NT2/D1 (cell line): ENCODE measurements at regions not wholly inside any gene's neighbourhood (a gene's known extent, or its start where the extent isn't known, plus 50 kb on each side); places are given as distances from the start of the nearest gene placed in this dataset.

Experiments
- DNase-seq: peaks from one replicate; pipeline ENCODE4 v3.0.0-alpha.2; 2011; ENCODE audit warnings: low read depth, low spot score
- H3K27me3 ChIP-seq: 2 replicates; pipeline ENCODE4 v1.6.0; 2011; ENCODE audit warnings: mild to moderate bottlenecking; ENCODE audit not compliant: insufficient read length, insufficient read depth
- H3K36me3 ChIP-seq: 2 replicates; pipeline ENCODE4 v1.6.1; 2011; ENCODE audit warnings: mild to moderate bottlenecking, low read length, mixed read lengths; ENCODE audit not compliant: insufficient read depth, insufficient read length
- H3K4me1 ChIP-seq: 2 replicates; pipeline ENCODE4 v1.5.1; 2011; ENCODE audit not compliant: insufficient read depth, insufficient read length
- H3K4me3 ChIP-seq: 2 replicates; pipeline ENCODE4 v1.5.1; 2011; ENCODE audit warnings: low read depth; ENCODE audit not compliant: insufficient read length
- H3K9ac ChIP-seq: 2 replicates; pipeline ENCODE4 v1.6.0; 2011; ENCODE audit warnings: low read depth; ENCODE audit not compliant: insufficient read length
- H3K9me3 ChIP-seq: 2 replicates; pipeline ENCODE4 v1.5.1; 2011; ENCODE audit warnings: mild to moderate bottlenecking, low read length; ENCODE audit not compliant: insufficient read depth
- SUZ12 ChIP-seq: IDR thresholded peaks from 2 replicates; pipeline ENCODE4 v1.6.1; 2011; ENCODE audit not compliant: insufficient read length, insufficient read depth; ENCODE audit errors: extremely low read depth
- YY1 ChIP-seq: IDR thresholded peaks from 2 replicates; pipeline ENCODE4 v1.6.1; 2011; ENCODE audit not compliant: insufficient read length, insufficient read depth
- ZNF274 ChIP-seq: IDR thresholded peaks from 2 replicates; pipeline ENCODE4 v1.6.1; 2011; ENCODE audit warnings: mild to moderate bottlenecking, low read depth, low read length

GRCh38 chr15:36331531-36332275, 247.7 kb upstream of the CDIN1 start:
- no peak for DNase-seq
- Histone ChIP-seq H3K4me3 (no peak overlapping the region), H3K4me1 (no peaks in the 10 kb centered on the region), H3K27me3 (no peaks in the 10 kb centered on the region), H3K9ac (no peak overlapping the region), H3K36me3 (no peaks in the 10 kb centered on the region), H3K9me3 (no peaks in the 10 kb centered on the region)
- TF ChIP-seq SUZ12 (no peak), YY1 (no peak), ZNF274 (no peak)

- TF ChIP-seq YY1 (no peak), SUZ12 (no peak), ZNF274 (no peak)
- Histone ChIP-seq H3K4me1 (no peaks in the 10 kb centered on the region), H3K27me3 (no peaks in the 10 kb centered on the region), H3K36me3 (no peaks in the 10 kb centered on the region), H3K4me3 (no peak overlapping the region), H3K9ac (no peak overlapping the region), H3K9me3 (no peaks in the 10 kb centered on the region)
- DNase-seq = no peak
Observed at GRCh38 chr15:36332301-36332700, 247.1 kb upstream of the CDIN1 start.

GRCh38 chr15:36332896-36333295, 246.5 kb upstream of the CDIN1 start:
- Histone ChIP-seq H3K9me3 (no peaks in the 10 kb centered on the region), H3K36me3 (no peaks in the 10 kb centered on the region), H3K9ac (no peak overlapping the region), H3K4me3 (no peak overlapping the region), H3K27me3 (no peaks in the 10 kb centered on the region), H3K4me1 (no peaks in the 10 kb centered on the region)
- DNase-seq = no peak
- TF ChIP-seq ZNF274 (no peak), SUZ12 (no peak), YY1 (no peak)

GRCh38 chr15:36334059-36334458, 245.4 kb upstream of the CDIN1 start:
- TF ChIP-seq SUZ12 = no peak
- no peak for TF ChIP-seq ZNF274
- TF ChIP-seq YY1 = no peak
- Histone ChIP-seq H3K4me3 (no peak overlapping the region), H3K9me3 (no peaks in the 10 kb centered on the region), H3K9ac (no peak overlapping the region), H3K4me1 (no peaks in the 10 kb centered on the region), H3K36me3 (no peaks in the 10 kb centered on the region), H3K27me3 (no peaks in the 10 kb centered on the region)
- no peak for DNase-seq

- H3K9me3 ChIP-seq = no peaks in the 10 kb centered on the region
- H3K4me3 ChIP-seq = no peak overlapping the region
- H3K9ac ChIP-seq = no peak overlapping the region
- H3K27me3 ChIP-seq = no peaks in the 10 kb centered on the region
- DNase-seq = no peak
- no peaks in the 10 kb centered on the region for H3K36me3 ChIP-seq
- H3K4me1 ChIP-seq = no peaks in the 10 kb centered on the region
- TF ChIP-seq SUZ12 (no peak), ZNF274 (no peak), YY1 (no peak)
Observed at GRCh38 chr15:36335224-36335623, 244.2 kb upstream of the CDIN1 start.

GRCh38 chr15:36335659-36336058, 243.8 kb upstream of the CDIN1 start:
- Histone ChIP-seq H3K4me3 (no peak overlapping the region), H3K9me3 (no peaks in the 10 kb centered on the region), H3K36me3 (no peaks in the 10 kb centered on the region), H3K4me1 (no peaks in the 10 kb centered on the region), H3K9ac (no peak overlapping the region), H3K27me3 (no peaks in the 10 kb centered on the region)
- TF ChIP-seq YY1 (no peak), SUZ12 (no peak), ZNF274 (no peak)
- no peak for DNase-seq

- H3K9ac ChIP-seq = no peak overlapping the region
- DNase-seq = no peak
- no peaks in the 10 kb centered on the region for H3K9me3 ChIP-seq
- no peak overlapping the region for H3K4me3 ChIP-seq
- TF ChIP-seq YY1 (no peak), ZNF274 (no peak), SUZ12 (no peak)
- H3K27me3 ChIP-seq = no peaks in the 10 kb centered on the region
- no peaks in the 10 kb centered on the region for H3K36me3 ChIP-seq
- no peaks in the 10 kb centered on the region for H3K4me1 ChIP-seq
Observed at GRCh38 chr15:36344887-36345286, 234.5 kb upstream of the CDIN1 start.
